GM18907 (cell line): ENCODE measurements at regions not wholly inside any gene's neighbourhood (a gene's known extent, or its start where the extent isn't known, plus 50 kb on each side); places are given as distances from the start of the nearest gene placed in this dataset.

Experiments used
- ATAC-seq: cut with Tn5 transposase; IDR thresholded peaks from one replicate; pipeline ENCODE4 v1.9.1; 2021; ENCODE audit warnings: mild to moderate bottlenecking, moderate library complexity; ENCODE audit not compliant: unreplicated experiment

- no peak for ATAC-seq
Measured at GRCh38 chr12:34391771-34392581, 369.7 kb downstream of the ALG10 start.

GRCh38 chr12:34392741-34393085 lies 370.4 kb downstream of the ALG10 start:
- no peak for ATAC-seq

GRCh38 chr12:34393086-34393820 lies 371.0 kb downstream of the ALG10 start:
- ATAC-seq, result no peak

GRCh38 chr12:34393821-34394150 lies 371.5 kb downstream of the ALG10 start:
- no peak for ATAC-seq

- no peak for ATAC-seq
Measured at GRCh38 chr12:34394211-34395055, 372.1 kb downstream of the ALG10 start.

GRCh38 chr12:34395056-34396005 lies 373.0 kb downstream of the ALG10 start:
- ATAC-seq, result no peak

GRCh38 chr12:34396006-34396860 lies 373.9 kb downstream of the ALG10 start:
- ATAC-seq, result no peak

- no peak for ATAC-seq
Measured at GRCh38 chr12:34396861-34397590, 374.7 kb downstream of the ALG10 start.

GRCh38 chr12:34397591-34398365 lies 375.5 kb downstream of the ALG10 start:
- no peak for ATAC-seq

- no peak for ATAC-seq
Measured at GRCh38 chr12:34398366-34398705, 376.0 kb downstream of the ALG10 start.

- no peak for ATAC-seq
Measured at GRCh38 chr12:34398706-34399630, 376.7 kb downstream of the ALG10 start.

- ATAC-seq, result no peak
Measured at GRCh38 chr12:34399631-34400410, 377.5 kb downstream of the ALG10 start.

- ATAC-seq, result no peak
Measured at GRCh38 chr12:34400411-34400881, 378.1 kb downstream of the ALG10 start.

- ATAC-seq, result no peak
Measured at GRCh38 chr12:34400986-34401658, 378.8 kb downstream of the ALG10 start.

- ATAC-seq, result no peak
Measured at GRCh38 chr12:34401659-34402227, 379.4 kb downstream of the ALG10 start.
